GM18907 (cell line): ENCODE measurements at regions not wholly inside any gene's neighbourhood (a gene's known extent, or its start where the extent isn't known, plus 50 kb on each side); places are given as distances from the start of the nearest gene placed in this dataset.

ENCODE experiments used
- ATAC-seq: cut with Tn5 transposase; IDR thresholded peaks from one replicate; pipeline ENCODE4 v1.9.1; 2021; ENCODE audit warnings: mild to moderate bottlenecking, moderate library complexity; ENCODE audit not compliant: unreplicated experiment

GRCh38 chr3:180184816-180185215 lies 148.1 kb upstream of the PEX5L start:
- ATAC-seq = no peak

- no peak for ATAC-seq
Observed at GRCh38 chr3:180185650-180186049, 148.9 kb upstream of the PEX5L start.

GRCh38 chr3:180188512-180189309 lies 152.0 kb upstream of the PEX5L start:
- ATAC-seq = no peak

GRCh38 chr3:180189310-180189648 lies 152.5 kb upstream of the PEX5L start:
- ATAC-seq = no peak

- ATAC-seq = no peak
Observed at GRCh38 chr3:180196658-180197057, 159.9 kb upstream of the PEX5L start.

- ATAC-seq = no peak
Observed at GRCh38 chr3:180199417-180199995, 162.8 kb upstream of the PEX5L start.

- ATAC-seq = no peak
Observed at GRCh38 chr3:180215866-180216265, 179.1 kb upstream of the PEX5L start.

- ATAC-seq = no peak
Observed at GRCh38 chr3:180223268-180223667, 186.5 kb upstream of the PEX5L start.

- ATAC-seq = no peak
Observed at GRCh38 chr3:180229113-180229512, 192.4 kb upstream of the PEX5L start.

- ATAC-seq = no peak
Observed at GRCh38 chr3:180239939-180240338, 203.2 kb upstream of the PEX5L start.

GRCh38 chr3:180246688-180247195 lies 210.0 kb upstream of the PEX5L start:
- ATAC-seq = no peak

GRCh38 chr3:180250172-180250571 lies 213.4 kb upstream of the PEX5L start:
- ATAC-seq = no peak

- no peak for ATAC-seq
Observed at GRCh38 chr3:180252683-180253082, 215.9 kb upstream of the PEX5L start.

- ATAC-seq = no peak
Observed at GRCh38 chr3:180253283-180253682, 216.5 kb upstream of the PEX5L start.

- ATAC-seq = no peak
Observed at GRCh38 chr3:180264479-180264878, 227.7 kb upstream of the PEX5L start.

GRCh38 chr3:180265551-180265950 lies 228.8 kb upstream of the PEX5L start:
- ATAC-seq = no peak

GRCh38 chr3:180267202-180267843 lies 230.6 kb upstream of the PEX5L start:
- ATAC-seq = peak; percentile 100

- no peak for ATAC-seq
Observed at GRCh38 chr3:180274536-180274935, 237.8 kb upstream of the PEX5L start.

- ATAC-seq = no peak
Observed at GRCh38 chr3:180275176-180275575, 238.4 kb upstream of the PEX5L start.

- no peak for ATAC-seq
Observed at GRCh38 chr3:180277041-180277440, 240.3 kb upstream of the PEX5L start.

GRCh38 chr3:180278583-180279188 lies 241.9 kb upstream of the PEX5L start:
- peak; percentile 97 for ATAC-seq

- no peak for ATAC-seq
Observed at GRCh38 chr3:180280555-180280954, 243.8 kb upstream of the PEX5L start.
